Lower leg skin (tissue), 4 donors: ENCODE measurements at regions not wholly inside any gene's neighbourhood (a gene's known extent, or its start where the extent isn't known, plus 50 kb on each side); places are given as distances from the start of the nearest gene placed in this dataset.

Source experiments
- DNase-seq, 2 donors: peaks; one replicate each; pipeline ENCODE4 v3.0.0-alpha.2; 2019; ENCODE audit warnings: low spot score in 2 of 2
- H3K4me3 ChIP-seq: fragments of 200-600 bp; sonication (generic); 2 replicates; pipeline ENCODE4 v1.5.1; 2017; ENCODE audit warnings: mild to moderate bottlenecking, low read depth; ENCODE audit not compliant: poor library complexity, severe bottlenecking
- CTCF ChIP-seq, 3 donors: fragments of 450-650 bp; IDR thresholded peaks; one replicate each; pipeline ENCODE4 v1.5.1; 2016; ENCODE audit warnings: antibody characterized with exemption in 3 of 3, mild to moderate bottlenecking in 3 of 3, moderate library complexity in 2 of 3
- POLR2A ChIP-seq, 2 donors: fragments of 450-650 bp; IDR thresholded peaks; one replicate each; pipeline ENCODE4 v1.6.1; 2016 to 2017; ENCODE audit warnings: antibody characterized with exemption in 2 of 2, mild to moderate bottlenecking in 1 of 2, moderate library complexity in 1 of 2
- WGBS, 2 donors: methylation state at CpG; one replicate each; pipeline ENCODE4 v1.1.5; 2018; 5-methylcytosine and 5-hydroxymethylcytosine counted together
- intact Hi-C: fragments of 100-400 bp; cut with DNase I; formaldehyde crosslinking; loops from one replicate; pipeline ENCODE4 v1.15.0; 2023; ENCODE audit warnings: low total_unique reads

- TF ChIP-seq CTCF (IDR thresholded peaks at IDR 0.05) (no peak), POLR2A (IDR thresholded peaks at IDR 0.05) (no peak)
- H3K4me3 ChIP-seq = no peak overlapping the region
- 69 to 75% methylated on average over 8 of the region's 8 CpGs for whole genome bisulfite sequencing, 2 donors
- intact Hi-C loops = no loop called here
- no peak for DNase-seq
These were observed 146.3 kb upstream of the LEF1 start for GRCh38 chr4:108314900-108315589.

GRCh38 chr4:108313546-108314339, 145.0 kb upstream of the LEF1 start:
- DNase-seq = no peak
- intact Hi-C loops = no loop called here
- 81 to 83% methylated on average over 5 of the region's 5 CpGs for WGBS, 2 donors
- no peak overlapping the region for H3K4me3 ChIP-seq
- TF ChIP-seq POLR2A (IDR thresholded peaks at IDR 0.05) (no peak), CTCF (IDR thresholded peaks at IDR 0.05) (no peak)

- intact Hi-C loops = no loop called here
- DNase-seq = no peak
- TF ChIP-seq CTCF (IDR thresholded peaks at IDR 0.05) (no peak), POLR2A (IDR thresholded peaks at IDR 0.05) (no peak)
- no peak overlapping the region for H3K4me3 ChIP-seq
- 81 to 97% methylated on average over 1 of the region's 1 CpG for WGBS, 2 donors
These were observed 142.6 kb upstream of the LEF1 start for GRCh38 chr4:108311313-108311712.

- 65 to 69% methylated on average over 5 of the region's 5 CpGs for WGBS, 2 donors
- H3K4me3 ChIP-seq = no peak overlapping the region
- intact Hi-C loops = no loop called here
- DNase-seq = no peak
- TF ChIP-seq CTCF (IDR thresholded peaks at IDR 0.05) = no peak
- TF ChIP-seq POLR2A (IDR thresholded peaks at IDR 0.05) = no peak
These were observed 134.9 kb upstream of the LEF1 start for GRCh38 chr4:108303488-108304177.

GRCh38 chr4:108301545-108302251, 133.0 kb upstream of the LEF1 start:
- H3K4me3 ChIP-seq = no peak overlapping the region
- no peak for TF ChIP-seq POLR2A (IDR thresholded peaks at IDR 0.05)
- TF ChIP-seq CTCF (IDR thresholded peaks at IDR 0.05) = no peak
- intact Hi-C loops = no loop called here
- WGBS, 2 donors = 49 to 68% methylated on average over 1 of the region's 1 CpG
- no peak for DNase-seq
